ENCODE measurements at regions not wholly inside any gene's neighbourhood (a gene's known extent, or its start where the extent isn't known, plus 50 kb on each side); places are given as distances from the start of the nearest gene placed in this dataset.

GRCh38 chr7:97342512-97342911 lies 225.0 kb downstream of the SDHAF3 start:
- Histone ChIP-seq H3K27me3 (ENCODE audit: control insufficient read depth in 3 of 3, insufficient read depth in 3 of 3, low read length in 3 of 3) (no peaks in the 10 kb centered on the region), H3K4me1 (ENCODE audit: control insufficient read depth in 3 of 3, insufficient read depth in 2 of 3, low read depth in 1 of 3, low read length in 2 of 3) (no peaks in the 10 kb centered on the region), H3K36me3 (ENCODE audit: control insufficient read depth in 3 of 3, insufficient read depth in 2 of 3, low read depth in 1 of 3, low read length in 3 of 3) (no peaks in the 10 kb centered on the region), H3K27ac (ENCODE audit: low read depth in 1 of 3, low read length in 2 of 3) (no peak overlapping the region), H3K4me3 (ENCODE audit: low read depth in 1 of 3, low read length in 3 of 3) (no peak overlapping the region), H3K9me3 (ENCODE audit: control insufficient read depth in 2 of 2, insufficient read depth in 1 of 2, low read depth in 1 of 2, low read length in 1 of 2) (no peaks in the 10 kb centered on the region)
- 10 to 45% (median 21%) methylated on average over 3 of the region's 3 CpGs for WGBS, 3 donors
- FAIRE-seq (no peak), DNase-seq (peak; percentile 18 to 21)

GRCh38 chr7:97346349-97346748 lies 228.9 kb downstream of the SDHAF3 start:
- DNase-seq (no peak), FAIRE-seq (no peak)
- Histone ChIP-seq H3K27me3 (ENCODE audit: control insufficient read depth in 3 of 3, insufficient read depth in 3 of 3, low read length in 3 of 3) (no peaks in the 10 kb centered on the region), H3K36me3 (ENCODE audit: control insufficient read depth in 3 of 3, insufficient read depth in 2 of 3, low read depth in 1 of 3, low read length in 3 of 3) (no peaks in the 10 kb centered on the region), H3K9me3 (ENCODE audit: control insufficient read depth in 2 of 2, insufficient read depth in 1 of 2, low read depth in 1 of 2, low read length in 1 of 2) (peaks cover 0 to 8% of the 10 kb centered on the region in 2 donors), H3K27ac (ENCODE audit: low read depth in 1 of 3, low read length in 2 of 3) (no peak overlapping the region), H3K4me3 (ENCODE audit: low read depth in 1 of 3, low read length in 3 of 3) (no peak overlapping the region), H3K4me1 (ENCODE audit: control insufficient read depth in 3 of 3, insufficient read depth in 2 of 3, low read depth in 1 of 3, low read length in 2 of 3) (no peaks in the 10 kb centered on the region)
- WGBS, 3 donors: 50 to 56% (median 55%) methylated on average over 2 of the region's 2 CpGs

GRCh38 chr7:97351488-97351887 lies 234.0 kb downstream of the SDHAF3 start:
- Histone ChIP-seq H3K4me1 (ENCODE audit: control insufficient read depth in 3 of 3, insufficient read depth in 2 of 3, low read depth in 1 of 3, low read length in 2 of 3) (no peaks in the 10 kb centered on the region), H3K4me3 (ENCODE audit: low read depth in 1 of 3, low read length in 3 of 3) (no peak overlapping the region), H3K36me3 (ENCODE audit: control insufficient read depth in 3 of 3, insufficient read depth in 2 of 3, low read depth in 1 of 3, low read length in 3 of 3) (no peaks in the 10 kb centered on the region), H3K27ac (ENCODE audit: low read depth in 1 of 3, low read length in 2 of 3) (no peak overlapping the region), H3K9me3 (ENCODE audit: control insufficient read depth in 2 of 2, insufficient read depth in 1 of 2, low read depth in 1 of 2, low read length in 1 of 2) (peaks cover 0 to 10% of the 10 kb centered on the region in 2 donors), H3K27me3 (ENCODE audit: control insufficient read depth in 3 of 3, insufficient read depth in 3 of 3, low read length in 3 of 3) (no peaks in the 10 kb centered on the region)
- FAIRE-seq (no peak), DNase-seq (no peak)
- WGBS, 3 donors: 90 to 100% (median 96%) methylated on average over 1 of the region's 1 CpG

- DNase-seq: no peak
- Histone ChIP-seq H3K27ac (ENCODE audit: low read depth in 1 of 3, low read length in 2 of 3) (no peak overlapping the region), H3K27me3 (ENCODE audit: control insufficient read depth in 3 of 3, insufficient read depth in 3 of 3, low read length in 3 of 3) (no peaks in the 10 kb centered on the region), H3K9me3 (ENCODE audit: control insufficient read depth in 2 of 2, insufficient read depth in 1 of 2, low read depth in 1 of 2, low read length in 1 of 2) (no peaks in the 10 kb centered on the region), H3K4me1 (ENCODE audit: control insufficient read depth in 3 of 3, insufficient read depth in 2 of 3, low read depth in 1 of 3, low read length in 2 of 3) (no peaks in the 10 kb centered on the region), H3K4me3 (ENCODE audit: low read depth in 1 of 3, low read length in 3 of 3) (no peak overlapping the region), H3K36me3 (ENCODE audit: control insufficient read depth in 3 of 3, insufficient read depth in 2 of 3, low read depth in 1 of 3, low read length in 3 of 3) (no peaks in the 10 kb centered on the region)
- no peak for FAIRE-seq
Observed at GRCh38 chr7:97357459-97357858, 240.0 kb downstream of the SDHAF3 start.

- no peak overlapping the region for H3K27ac ChIP-seq (ENCODE audit: low read depth in 1 of 3, low read length in 2 of 3)
Observed at GRCh38 chr7:97372882-97373281, 255.4 kb downstream of the SDHAF3 start.

GRCh38 chr7:97373736-97374135 lies 256.2 kb downstream of the SDHAF3 start:
- H3K27ac ChIP-seq (ENCODE audit: low read depth in 1 of 3, low read length in 2 of 3): no peak overlapping the region
- no peaks in the 10 kb centered on the region for H3K36me3 ChIP-seq (ENCODE audit: control insufficient read depth in 3 of 3, insufficient read depth in 2 of 3, low read depth in 1 of 3, low read length in 3 of 3)
- no peaks in the 10 kb centered on the region for H3K9me3 ChIP-seq (ENCODE audit: control insufficient read depth in 2 of 2, insufficient read depth in 1 of 2, low read depth in 1 of 2, low read length in 1 of 2)
- DNase-seq (no peak), FAIRE-seq (no peak)
- H3K27me3 ChIP-seq (ENCODE audit: control insufficient read depth in 3 of 3, insufficient read depth in 3 of 3, low read length in 3 of 3): no peaks in the 10 kb centered on the region
- 80% methylated on average over 6 of the region's 6 CpGs for WGBS, 3 donors
- no peak overlapping the region for H3K4me3 ChIP-seq (ENCODE audit: low read depth in 1 of 3, low read length in 3 of 3)
- no peaks in the 10 kb centered on the region for H3K4me1 ChIP-seq (ENCODE audit: control insufficient read depth in 3 of 3, insufficient read depth in 2 of 3, low read depth in 1 of 3, low read length in 2 of 3)

More at GRCh38 chr7:97372882-97373281, 255.4 kb downstream of the SDHAF3 start:
- DNase-seq (no peak), FAIRE-seq (no peak)
- Histone ChIP-seq H3K4me1 (ENCODE audit: control insufficient read depth in 3 of 3, insufficient read depth in 2 of 3, low read depth in 1 of 3, low read length in 2 of 3) (no peaks in the 10 kb centered on the region), H3K4me3 (ENCODE audit: low read depth in 1 of 3, low read length in 3 of 3) (no peak overlapping the region), H3K27me3 (ENCODE audit: control insufficient read depth in 3 of 3, insufficient read depth in 3 of 3, low read length in 3 of 3) (no peaks in the 10 kb centered on the region), H3K36me3 (ENCODE audit: control insufficient read depth in 3 of 3, insufficient read depth in 2 of 3, low read depth in 1 of 3, low read length in 3 of 3) (no peaks in the 10 kb centered on the region), H3K9me3 (ENCODE audit: control insufficient read depth in 2 of 2, insufficient read depth in 1 of 2, low read depth in 1 of 2, low read length in 1 of 2) (no peaks in the 10 kb centered on the region)
- 66 to 74% (median 72%) methylated on average over 3 of the region's 3 CpGs for WGBS, 3 donors

- Histone ChIP-seq H3K4me1 (ENCODE audit: control insufficient read depth in 3 of 3, insufficient read depth in 2 of 3, low read depth in 1 of 3, low read length in 2 of 3) (no peaks in the 10 kb centered on the region), H3K9me3 (ENCODE audit: control insufficient read depth in 2 of 2, insufficient read depth in 1 of 2, low read depth in 1 of 2, low read length in 1 of 2) (no peaks in the 10 kb centered on the region), H3K4me3 (ENCODE audit: low read depth in 1 of 3, low read length in 3 of 3) (no peak overlapping the region), H3K36me3 (ENCODE audit: control insufficient read depth in 3 of 3, insufficient read depth in 2 of 3, low read depth in 1 of 3, low read length in 3 of 3) (no peaks in the 10 kb centered on the region), H3K27ac (ENCODE audit: low read depth in 1 of 3, low read length in 2 of 3) (no peak overlapping the region), H3K27me3 (ENCODE audit: control insufficient read depth in 3 of 3, insufficient read depth in 3 of 3, low read length in 3 of 3) (no peaks in the 10 kb centered on the region)
- DNase-seq (no peak), FAIRE-seq (no peak)
- 91 to 97% (median 96%) methylated on average over 3 of the region's 3 CpGs for WGBS, 3 donors
Observed at GRCh38 chr7:97377713-97378112, 260.2 kb downstream of the SDHAF3 start.

- WGBS, 3 donors: 55 to 61% (median 61%) methylated on average over 4 of the region's 4 CpGs
Observed at GRCh38 chr7:97381815-97382554, 264.5 kb downstream of the SDHAF3 start.

GRCh38 chr7:97390052-97390451 lies 272.6 kb downstream of the SDHAF3 start:
- no peaks in the 10 kb centered on the region for H3K4me1 ChIP-seq (ENCODE audit: control insufficient read depth in 3 of 3, insufficient read depth in 2 of 3, low read depth in 1 of 3, low read length in 2 of 3)
- no peaks in the 10 kb centered on the region for H3K27me3 ChIP-seq (ENCODE audit: control insufficient read depth in 3 of 3, insufficient read depth in 3 of 3, low read length in 3 of 3)
- FAIRE-seq: no peak
- WGBS, 3 donors: 76 to 86% (median 84%) methylated on average over 6 of the region's 6 CpGs
- no peak overlapping the region for H3K4me3 ChIP-seq (ENCODE audit: low read depth in 1 of 3, low read length in 3 of 3)
- DNase-seq: no peak
- H3K27ac ChIP-seq (ENCODE audit: low read depth in 1 of 3, low read length in 2 of 3): no peak overlapping the region
- no peaks in the 10 kb centered on the region for H3K36me3 ChIP-seq (ENCODE audit: control insufficient read depth in 3 of 3, insufficient read depth in 2 of 3, low read depth in 1 of 3, low read length in 3 of 3)
- H3K9me3 ChIP-seq (ENCODE audit: control insufficient read depth in 2 of 2, insufficient read depth in 1 of 2, low read depth in 1 of 2, low read length in 1 of 2): no peaks in the 10 kb centered on the region

More at GRCh38 chr7:97381815-97382554, 264.5 kb downstream of the SDHAF3 start:
- Histone ChIP-seq H3K4me3 (ENCODE audit: low read depth in 1 of 3, low read length in 3 of 3) (no peak overlapping the region), H3K27me3 (ENCODE audit: control insufficient read depth in 3 of 3, insufficient read depth in 3 of 3, low read length in 3 of 3) (no peaks in the 10 kb centered on the region), H3K9me3 (ENCODE audit: control insufficient read depth in 2 of 2, insufficient read depth in 1 of 2, low read depth in 1 of 2, low read length in 1 of 2) (no peaks in the 10 kb centered on the region), H3K27ac (ENCODE audit: low read depth in 1 of 3, low read length in 2 of 3) (no peak overlapping the region), H3K36me3 (ENCODE audit: control insufficient read depth in 3 of 3, insufficient read depth in 2 of 3, low read depth in 1 of 3, low read length in 3 of 3) (no peaks in the 10 kb centered on the region), H3K4me1 (ENCODE audit: control insufficient read depth in 3 of 3, insufficient read depth in 2 of 3, low read depth in 1 of 3, low read length in 2 of 3) (no peaks in the 10 kb centered on the region)
- no peak for FAIRE-seq
- DNase-seq: no peak
